ENCODE measurements at regions not wholly inside any gene's neighbourhood (a gene's known extent, or its start where the extent isn't known, plus 50 kb on each side); places are given as distances from the start of the nearest gene placed in this dataset.
"Not testable (repeated sequence)": the region's sequence is repeated elsewhere in the genome, so short reads cannot be mapped to it uniquely, and the experiment has no call there.

DNA sequence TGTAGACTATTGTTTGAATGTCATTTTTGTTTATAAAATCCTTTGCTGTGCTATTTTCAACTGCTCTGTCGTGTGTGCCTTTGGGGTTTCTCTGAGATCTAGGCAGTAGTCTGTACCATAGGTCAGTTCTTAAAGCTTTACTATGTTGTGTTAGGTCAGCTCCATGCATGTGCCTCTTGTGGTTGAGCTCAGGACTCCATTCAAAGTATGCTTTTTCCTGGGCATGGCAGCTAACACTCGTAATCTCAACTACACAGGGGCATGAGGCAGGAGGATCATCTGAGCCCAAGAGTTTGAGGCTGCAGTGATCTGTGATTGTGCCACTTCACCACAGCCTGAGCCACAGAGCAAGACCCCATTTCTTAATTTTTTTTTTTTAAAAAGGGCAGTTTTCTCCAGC is 174.4 kb upstream of the SPHKAP start:
- Histone ChIP-seq H3K4me3 (ENCODE audit: low read depth, low read length) (no peak overlapping the region), H3K27me3 (ENCODE audit: control insufficient read depth, insufficient read depth, low read length) (no peaks in the 10 kb centered on the region), H3K27ac (ENCODE audit: low read depth, low read length) (no peak overlapping the region), H3K9me3 (ENCODE audit: control insufficient read depth, insufficient read depth, low read length) (peaks cover 14% of the 10 kb centered on the region)
- POLR2A ChIA-PET: no interaction called here
- CTCF ChIA-PET: no interaction called here
- TF ChIP-seq, protein P1, sequence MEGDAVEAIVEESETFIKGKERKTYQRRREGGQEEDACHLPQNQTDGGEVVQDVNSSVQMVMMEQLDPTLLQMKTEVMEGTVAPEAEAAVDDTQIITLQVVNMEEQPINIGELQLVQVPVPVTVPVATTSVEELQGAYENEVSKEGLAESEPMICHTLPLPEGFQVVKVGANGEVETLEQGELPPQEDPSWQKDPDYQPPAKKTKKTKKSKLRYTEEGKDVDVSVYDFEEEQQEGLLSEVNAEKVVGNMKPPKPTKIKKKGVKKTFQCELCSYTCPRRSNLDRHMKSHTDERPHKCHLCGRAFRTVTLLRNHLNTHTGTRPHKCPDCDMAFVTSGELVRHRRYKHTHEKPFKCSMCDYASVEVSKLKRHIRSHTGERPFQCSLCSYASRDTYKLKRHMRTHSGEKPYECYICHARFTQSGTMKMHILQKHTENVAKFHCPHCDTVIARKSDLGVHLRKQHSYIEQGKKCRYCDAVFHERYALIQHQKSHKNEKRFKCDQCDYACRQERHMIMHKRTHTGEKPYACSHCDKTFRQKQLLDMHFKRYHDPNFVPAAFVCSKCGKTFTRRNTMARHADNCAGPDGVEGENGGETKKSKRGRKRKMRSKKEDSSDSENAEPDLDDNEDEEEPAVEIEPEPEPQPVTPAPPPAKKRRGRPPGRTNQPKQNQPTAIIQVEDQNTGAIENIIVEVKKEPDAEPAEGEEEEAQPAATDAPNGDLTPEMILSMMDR (IDR thresholded peaks at IDR 0.05; ENCODE audit: low read depth, low read length): no peak
- no peak for DNase-seq (ENCODE audit: low read depth, low spot score)

DNA sequence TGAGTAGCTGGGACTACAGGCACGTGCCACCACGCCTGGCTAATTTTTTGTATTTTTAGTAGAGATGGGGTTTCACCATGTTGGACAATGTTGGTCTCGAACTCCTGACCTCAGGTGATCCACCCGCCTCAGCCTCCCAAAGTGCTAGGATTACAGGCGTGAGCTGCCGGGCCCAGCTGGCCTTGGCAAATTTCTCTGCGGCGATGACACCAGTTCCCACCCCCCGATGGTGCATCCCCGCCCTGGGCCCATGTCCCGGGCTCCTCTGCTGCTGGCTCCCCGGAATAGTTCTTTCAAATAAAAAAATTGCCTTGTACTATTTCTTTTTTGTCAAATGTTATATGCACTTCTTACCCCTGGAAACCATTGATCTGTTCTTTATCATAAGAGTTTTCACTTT is 171.5 kb upstream of the SPHKAP start:
- H3K4me3 ChIP-seq (ENCODE audit: low read depth, low read length); H3K27ac ChIP-seq (ENCODE audit: low read depth, low read length); POLR2A ChIA-PET; H3K27me3 ChIP-seq (ENCODE audit: control insufficient read depth, insufficient read depth, low read length); DNase-seq (ENCODE audit: low read depth, low spot score); CTCF ChIA-PET: not testable (repeated sequence)
- peaks cover 14% of the 10 kb centered on the region for H3K9me3 ChIP-seq (ENCODE audit: control insufficient read depth, insufficient read depth, low read length)

DNA sequence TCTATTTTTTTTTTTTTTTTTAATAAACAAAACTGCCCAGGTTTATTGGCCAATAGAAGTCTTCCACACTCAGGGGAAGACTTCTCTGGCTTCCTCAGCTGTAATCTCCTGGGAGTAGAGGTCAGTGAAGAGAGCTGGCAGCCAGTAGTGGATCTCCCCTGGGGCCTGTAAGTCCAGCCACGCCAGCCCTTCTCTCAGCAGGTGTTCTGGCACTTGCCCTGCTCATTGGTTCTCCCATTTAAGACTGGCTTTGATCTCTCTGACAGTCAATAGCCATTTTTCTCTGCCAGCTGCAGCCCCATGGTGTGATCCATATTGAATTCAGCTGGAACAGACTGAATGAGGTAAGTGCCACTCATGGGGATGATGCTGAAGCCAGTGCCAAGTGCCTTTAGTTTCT is 170.6 kb upstream of the SPHKAP start:
- TF ChIP-seq, protein P1 (IDR thresholded peaks at IDR 0.05; ENCODE audit: low read depth, low read length): no peak
- Histone ChIP-seq H3K4me3 (ENCODE audit: low read depth, low read length) (no peak overlapping the region), H3K9me3 (ENCODE audit: control insufficient read depth, insufficient read depth, low read length) (peaks cover 14% of the 10 kb centered on the region), H3K27ac (ENCODE audit: low read depth, low read length) (no peak overlapping the region), H3K27me3 (ENCODE audit: control insufficient read depth, insufficient read depth, low read length) (no peaks in the 10 kb centered on the region)
- CTCF ChIA-PET: no interaction called here
- POLR2A ChIA-PET: no interaction called here
- no peak for DNase-seq (ENCODE audit: low read depth, low spot score)

DNA sequence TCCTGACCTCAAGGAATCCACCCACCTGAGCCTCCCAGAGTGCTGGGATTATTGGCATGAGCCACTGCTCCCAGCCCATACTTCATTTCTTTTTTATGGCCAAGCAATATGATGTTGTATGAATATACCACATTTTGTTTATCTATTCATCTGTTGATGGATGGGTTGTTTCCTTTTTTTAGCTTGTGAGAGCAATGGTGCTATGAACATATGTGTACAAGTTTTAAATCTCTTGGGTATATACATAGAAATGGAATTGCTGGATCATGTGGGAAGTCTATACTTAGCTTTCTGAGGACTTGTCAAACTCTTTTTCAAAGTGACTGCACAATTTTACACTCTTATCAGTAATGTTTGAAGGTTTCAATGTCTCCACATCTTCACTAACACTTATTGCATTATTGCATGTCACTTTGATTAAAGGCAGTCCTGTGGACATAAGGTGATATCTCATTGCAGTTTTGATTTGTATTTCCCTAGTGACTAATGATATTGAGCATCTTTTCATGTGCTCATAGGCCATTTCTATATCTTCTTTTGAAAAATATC is 167.1 kb upstream of the SPHKAP start:
- H3K27ac ChIP-seq (ENCODE audit: low read depth, low read length): no peak overlapping the region
- peaks cover 11% of the 10 kb centered on the region for H3K9me3 ChIP-seq (ENCODE audit: control insufficient read depth, insufficient read depth, low read length)
- ChIA-PET CTCF (no interaction called here), POLR2A (no interaction called here)
- H3K27me3 ChIP-seq (ENCODE audit: control insufficient read depth, insufficient read depth, low read length): no peaks in the 10 kb centered on the region
- DNase-seq (ENCODE audit: low read depth, low spot score): no peak
- H3K4me3 ChIP-seq (ENCODE audit: low read depth, low read length): no peak overlapping the region
- TF ChIP-seq, protein P1 (IDR thresholded peaks at IDR 0.05; ENCODE audit: low read depth, low read length): no peak

DNA sequence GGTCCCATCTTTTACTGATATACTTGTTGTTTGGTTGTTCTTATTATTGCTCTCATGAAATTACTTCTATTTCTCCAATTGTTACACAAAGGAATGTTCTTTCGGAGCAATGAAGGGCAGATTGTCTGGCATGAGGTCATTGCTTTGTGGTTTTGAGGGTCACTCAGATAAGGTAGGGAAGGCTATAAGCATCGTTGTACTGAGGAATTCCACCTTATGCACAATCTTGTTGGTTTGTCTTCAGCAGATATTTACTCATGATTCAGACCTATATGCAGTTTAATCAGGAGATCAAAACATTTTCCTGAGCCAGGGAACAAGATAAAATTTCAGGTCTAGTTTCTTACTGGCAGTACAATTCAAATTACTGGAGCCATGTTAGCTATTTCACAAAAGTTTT is 163.0 kb upstream of the SPHKAP start:
- Histone ChIP-seq H3K27me3 (ENCODE audit: control insufficient read depth, insufficient read depth, low read length) (no peaks in the 10 kb centered on the region), H3K27ac (ENCODE audit: low read depth, low read length) (no peak overlapping the region), H3K9me3 (ENCODE audit: control insufficient read depth, insufficient read depth, low read length) (peaks cover 7% of the 10 kb centered on the region), H3K4me3 (ENCODE audit: low read depth, low read length) (no peak overlapping the region)
- no peak for DNase-seq (ENCODE audit: low read depth, low spot score)
- TF ChIP-seq, protein P1 (IDR thresholded peaks at IDR 0.05; ENCODE audit: low read depth, low read length): no peak
- POLR2A ChIA-PET: no interaction called here
- CTCF ChIA-PET: no interaction called here

DNA sequence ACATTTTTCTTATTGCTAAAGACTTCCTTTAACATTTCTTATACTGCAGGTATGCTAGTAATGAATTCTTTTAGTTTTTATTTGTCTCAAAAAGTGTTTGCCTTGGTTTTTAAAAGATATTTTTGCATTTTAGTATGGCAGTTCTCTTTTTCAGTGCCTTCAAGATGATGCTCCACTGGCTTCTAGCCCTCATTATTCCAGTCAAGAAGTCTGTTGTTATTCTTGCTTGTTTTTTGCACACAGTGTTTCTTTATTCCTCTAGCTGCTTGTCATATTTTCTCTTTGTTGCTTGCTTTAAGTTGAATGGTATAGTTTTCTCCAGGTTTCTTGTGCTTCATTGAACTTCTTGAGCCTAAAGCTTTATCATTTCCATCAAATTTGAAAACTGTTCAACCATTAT is 158.0 kb upstream of the SPHKAP start:
- DNase-seq (ENCODE audit: low read depth, low spot score): no peak
- POLR2A ChIA-PET: no interaction called here

More for the DNA sequence above, 158.0 kb upstream of the SPHKAP start:
- CTCF ChIA-PET: no interaction called here
- Histone ChIP-seq H3K9me3 (ENCODE audit: control insufficient read depth, insufficient read depth, low read length) (peaks cover 11% of the 10 kb centered on the region), H3K4me3 (ENCODE audit: low read depth, low read length) (no peak overlapping the region), H3K27me3 (ENCODE audit: control insufficient read depth, insufficient read depth, low read length) (no peaks in the 10 kb centered on the region), H3K27ac (ENCODE audit: low read depth, low read length) (no peak overlapping the region)
- TF ChIP-seq, protein P1 (IDR thresholded peaks at IDR 0.05; ENCODE audit: low read depth, low read length): no peak

All from AG04450 (cell line).